GM19467 (cell line): ENCODE measurements at regions not wholly inside any gene's neighbourhood (a gene's known extent, or its start where the extent isn't known, plus 50 kb on each side); places are given as distances from the start of the nearest gene placed in this dataset.

Source experiments
- ATAC-seq: cut with Tn5 transposase; IDR thresholded peaks from one replicate; pipeline ENCODE4 v1.9.1; 2021; ENCODE audit warnings: mild to moderate bottlenecking, moderate library complexity; ENCODE audit not compliant: unreplicated experiment

DNA sequence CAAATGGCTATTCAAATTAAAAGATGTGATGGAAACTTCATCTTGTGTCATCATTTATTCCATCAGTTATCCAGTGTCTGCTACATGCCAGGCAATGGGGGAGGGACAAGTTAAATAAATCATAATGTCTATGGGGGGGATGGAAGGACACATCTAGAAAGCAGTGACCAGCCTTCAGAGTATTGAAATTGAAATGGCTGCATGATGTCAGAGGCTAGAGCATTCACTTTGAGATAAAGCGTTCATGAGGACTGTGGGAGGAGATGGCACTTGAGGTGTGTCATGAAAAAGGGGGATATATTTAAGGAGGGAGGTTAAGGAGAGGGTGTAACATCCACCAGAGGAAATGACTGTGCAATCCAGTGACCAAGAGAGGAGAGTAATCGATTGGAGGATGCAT, 50.6 kb downstream of the SLIT2 start:
- no peak for ATAC-seq

DNA sequence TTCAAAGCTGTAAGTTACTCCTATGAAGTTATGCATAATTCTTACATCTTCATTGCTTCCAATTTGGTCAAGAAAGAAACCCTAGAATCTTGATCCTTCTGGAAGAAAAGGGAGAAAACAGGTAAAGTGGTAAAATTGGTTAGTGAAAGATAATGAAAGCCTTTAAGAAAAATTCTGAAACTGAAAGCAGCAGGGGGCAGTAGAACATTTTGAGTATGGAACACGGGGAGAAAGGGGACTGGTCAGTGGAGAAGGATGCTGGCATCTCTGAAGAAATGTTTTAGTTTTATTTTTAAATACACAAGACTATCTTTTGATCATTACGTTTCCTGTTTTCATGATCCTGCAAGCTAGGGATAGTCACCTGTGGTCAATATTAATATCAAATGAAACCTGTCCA, 54.3 kb downstream of the SLIT2 start:
- ATAC-seq, result no peak

DNA sequence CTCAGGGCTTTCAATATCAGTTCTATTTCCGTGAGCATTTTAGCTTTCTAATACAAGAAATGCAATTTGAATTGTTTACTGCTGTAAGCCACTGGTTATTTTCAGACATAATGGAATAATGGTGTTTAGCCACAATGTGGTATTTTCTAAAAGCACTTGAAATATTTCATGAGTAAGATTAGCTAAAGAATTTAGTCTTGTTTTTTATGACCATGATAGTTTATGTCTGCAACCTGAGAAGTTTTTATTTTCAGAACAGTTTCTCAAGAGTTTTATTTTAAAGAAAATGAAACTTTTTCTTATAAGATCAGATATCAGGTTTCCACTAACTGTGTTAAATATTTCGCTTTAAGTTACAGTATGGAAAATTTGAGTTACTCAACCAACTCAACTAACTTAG, 60.2 kb downstream of the SLIT2 start:
- ATAC-seq, result no peak

DNA sequence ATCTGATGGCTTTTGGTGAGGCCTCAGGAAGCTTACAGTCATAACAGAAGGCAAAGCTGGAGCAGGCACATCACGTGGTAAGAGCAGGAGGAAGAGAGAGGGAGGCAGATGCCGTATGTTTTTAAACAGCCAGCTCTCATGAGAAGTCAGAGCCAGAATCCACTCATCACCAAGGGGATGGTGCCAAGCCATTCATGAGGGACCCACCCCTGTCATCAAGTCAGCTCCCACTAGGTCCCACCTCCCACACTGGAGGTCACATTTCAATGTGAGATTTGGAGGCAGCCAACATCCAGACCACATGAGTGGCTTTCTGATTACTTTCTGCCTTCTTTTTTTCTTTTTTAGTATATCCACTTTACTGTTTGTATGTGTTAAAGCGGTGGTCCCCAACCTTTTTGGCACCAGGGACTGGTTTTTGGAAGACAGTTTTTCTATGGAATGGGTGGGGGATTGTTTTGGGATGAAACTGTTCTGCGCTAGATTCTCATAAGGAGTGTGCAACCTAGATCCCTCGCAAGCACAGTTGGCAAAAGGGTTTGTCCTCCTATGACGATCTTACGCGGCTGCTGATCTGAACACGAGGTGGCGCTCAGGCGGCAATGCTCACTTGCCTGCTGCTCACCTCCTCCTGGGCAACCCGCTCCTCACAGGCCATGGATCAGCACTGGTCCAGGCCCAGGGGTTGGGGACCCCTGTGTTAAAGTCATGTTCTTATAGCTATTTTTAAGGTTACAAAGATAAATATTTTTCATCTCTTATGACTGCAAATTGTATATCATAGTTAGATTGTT, 61.7 kb downstream of the SLIT2 start:
- no peak for ATAC-seq

DNA sequence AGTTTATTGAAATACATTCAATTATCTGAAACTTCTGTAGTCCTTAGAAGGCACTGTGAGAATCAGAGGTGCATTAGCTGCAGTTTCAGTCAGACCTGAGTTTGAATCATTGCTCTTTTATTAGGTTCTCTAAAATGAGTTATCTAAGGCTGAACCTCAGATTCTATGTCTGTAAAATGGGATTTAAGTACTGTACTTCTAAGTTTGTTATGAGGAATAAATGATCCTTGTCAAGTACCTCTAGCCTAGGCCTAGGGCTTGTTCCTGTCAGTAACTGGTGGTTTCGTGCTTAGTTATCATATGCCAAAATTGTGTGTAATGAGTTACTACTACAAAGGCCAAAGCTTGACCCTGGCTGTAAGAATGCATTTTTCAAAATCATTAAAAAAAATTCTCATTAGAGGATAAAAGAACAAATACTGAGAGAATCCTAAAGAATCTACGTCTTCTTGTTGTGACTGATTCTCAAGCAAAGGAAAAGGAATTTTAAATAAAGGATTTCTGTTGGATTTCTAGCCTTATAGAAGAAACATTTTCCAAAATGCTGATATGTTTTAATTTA, 65.8 kb downstream of the SLIT2 start:
- no peak for ATAC-seq

DNA sequence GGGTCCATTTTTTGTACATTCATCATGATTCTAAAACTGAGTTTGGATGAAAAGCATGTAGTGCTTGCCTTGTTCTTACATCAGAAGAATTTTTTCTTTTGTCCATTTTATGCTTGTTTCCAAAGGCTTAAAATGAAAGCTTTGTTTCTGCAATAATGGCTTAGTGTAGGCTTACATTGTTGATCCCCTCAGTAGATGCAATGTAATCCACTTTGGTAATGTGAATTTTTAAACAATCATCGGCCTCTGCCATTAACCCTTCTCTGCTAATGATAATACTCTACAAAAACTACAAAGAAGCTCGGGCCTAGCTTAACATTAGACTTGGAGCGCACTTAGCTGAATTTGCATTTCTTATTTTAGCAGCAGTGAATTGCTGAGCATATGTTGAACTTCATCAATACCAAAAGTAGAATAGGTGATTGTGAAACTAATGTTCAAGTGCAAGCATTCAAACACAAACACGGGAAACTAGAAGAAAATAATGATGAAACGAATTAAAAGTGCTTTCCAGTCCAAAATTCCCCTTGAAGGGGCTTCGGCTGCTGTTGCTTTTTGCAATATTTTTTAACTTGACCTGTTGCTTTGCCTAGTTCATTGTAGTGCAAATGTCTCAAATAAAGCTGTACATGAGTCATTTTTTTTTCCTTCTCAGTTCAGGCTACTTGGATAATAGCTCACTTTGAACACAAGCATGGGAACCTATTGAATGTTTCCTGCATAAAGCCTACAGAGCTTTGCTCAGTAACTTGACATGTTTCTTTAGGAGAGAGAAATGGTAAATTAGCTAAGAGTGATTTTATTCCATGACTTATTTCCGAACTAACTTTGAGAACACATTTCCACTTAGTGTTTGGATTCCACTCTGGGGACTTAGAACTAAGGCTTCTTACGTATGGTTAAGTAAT, 66.5 kb downstream of the SLIT2 start:
- ATAC-seq, result no peak

DNA sequence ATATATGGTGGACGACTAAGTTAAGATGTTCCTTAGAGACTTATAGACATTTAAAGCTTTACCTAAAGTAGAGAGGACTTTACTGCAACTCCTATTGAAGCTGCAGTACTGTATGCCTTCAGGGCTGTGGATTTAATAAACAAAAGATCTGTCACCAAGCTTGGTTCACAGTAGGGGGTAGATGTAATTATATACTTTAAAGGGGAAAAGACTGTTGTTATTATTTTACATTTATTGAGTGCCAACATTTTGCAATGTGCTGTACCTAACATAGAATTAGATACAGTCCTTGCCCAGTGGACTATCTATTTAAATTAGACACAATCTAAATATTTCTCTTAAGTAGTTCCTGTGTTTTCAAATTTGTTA, 67.2 kb downstream of the SLIT2 start:
- no peak for ATAC-seq

DNA sequence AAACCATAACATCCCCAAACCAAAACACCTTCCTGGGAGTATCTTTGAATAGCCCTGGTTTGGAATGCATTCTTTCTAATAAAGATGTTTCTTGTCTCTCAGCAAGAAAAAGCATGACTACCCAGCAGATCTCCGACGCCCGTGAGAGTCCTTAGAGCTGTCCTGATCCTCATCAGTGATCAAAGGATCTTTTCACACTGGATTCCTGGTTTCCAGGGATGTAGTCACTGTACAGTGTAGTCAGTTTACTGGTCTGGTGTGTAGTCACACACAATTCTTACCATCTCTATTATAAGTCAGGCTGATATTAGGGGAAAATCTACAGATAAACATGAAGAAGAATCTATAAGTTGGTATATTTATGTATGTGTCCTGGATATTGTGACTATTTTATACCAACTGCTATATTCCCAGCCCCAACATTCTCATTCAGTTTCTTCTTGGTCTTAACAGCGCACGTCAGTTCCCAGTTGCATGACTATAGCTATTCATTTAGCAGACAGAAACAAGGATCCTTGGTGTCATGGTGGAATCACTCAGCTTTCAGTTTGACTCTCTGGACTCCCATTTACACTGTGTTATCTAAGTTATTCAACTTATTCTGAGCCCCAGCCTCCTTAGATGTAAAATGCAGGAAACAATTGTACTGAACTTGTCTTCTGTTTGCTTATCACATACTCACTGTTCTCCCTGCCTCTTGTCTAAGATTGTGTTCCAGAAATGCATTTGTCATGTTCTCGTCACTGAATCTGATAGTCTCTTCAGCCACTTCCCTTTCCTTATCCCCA, 68.3 kb downstream of the SLIT2 start:
- ATAC-seq, result no peak

DNA sequence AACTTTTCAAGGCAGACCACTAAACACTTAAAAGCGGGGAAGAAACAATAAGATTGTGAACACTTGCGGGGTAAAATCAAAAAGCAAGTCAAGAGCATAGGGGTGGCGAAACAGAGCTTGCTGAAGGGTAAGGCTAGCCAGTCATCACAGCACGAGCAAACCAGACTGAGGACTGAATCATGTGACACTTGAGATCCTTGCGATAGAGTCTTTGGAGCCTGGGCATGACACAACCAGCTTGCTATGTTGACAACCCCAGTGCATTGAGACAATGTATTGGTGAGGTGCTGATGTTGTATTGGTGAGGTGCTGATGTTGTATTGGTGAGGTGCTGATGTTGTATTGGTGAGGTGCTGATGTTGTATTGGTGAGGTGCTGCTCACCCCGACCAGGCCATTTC, 72.3 kb downstream of the SLIT2 start:
- no peak for ATAC-seq

DNA sequence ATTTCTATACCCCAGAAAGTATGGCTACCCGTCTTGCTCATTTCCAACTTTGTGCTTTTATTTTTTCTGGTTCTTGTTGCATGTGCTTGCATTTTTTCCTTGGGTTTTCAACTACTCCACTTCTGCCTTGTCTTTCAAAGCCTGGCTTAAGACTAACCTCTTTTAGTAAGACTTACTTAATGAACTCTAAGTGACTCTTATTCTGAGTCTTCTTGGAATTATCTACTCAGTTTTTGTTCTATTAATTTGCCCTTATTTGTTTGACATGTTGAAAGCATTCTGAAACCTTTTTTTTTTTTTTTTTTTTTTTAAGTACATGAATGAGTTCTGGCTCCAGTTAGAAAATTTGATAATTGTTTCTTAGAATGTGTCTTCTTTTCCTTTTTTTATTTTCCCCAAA, 74.8 kb downstream of the SLIT2 start:
- no peak for ATAC-seq

DNA sequence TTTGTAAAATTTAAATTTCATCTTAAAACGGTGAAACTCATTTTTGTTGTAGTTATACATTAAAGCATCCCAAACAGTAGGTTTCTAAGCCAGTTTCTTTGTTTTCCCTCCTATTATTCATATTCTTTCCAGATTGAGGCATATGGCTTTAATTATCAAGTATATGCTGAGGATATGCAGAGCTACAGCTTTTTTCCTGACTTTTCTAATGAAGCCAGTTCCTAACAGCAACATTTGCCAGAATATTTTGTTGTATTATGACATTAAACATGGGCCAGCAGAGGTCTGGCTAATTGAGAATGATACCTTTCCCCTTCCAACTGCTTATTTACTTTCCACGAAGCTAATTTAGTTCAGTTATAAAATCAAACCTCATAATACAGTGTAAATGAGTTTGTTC, 75.3 kb downstream of the SLIT2 start:
- no peak for ATAC-seq

DNA sequence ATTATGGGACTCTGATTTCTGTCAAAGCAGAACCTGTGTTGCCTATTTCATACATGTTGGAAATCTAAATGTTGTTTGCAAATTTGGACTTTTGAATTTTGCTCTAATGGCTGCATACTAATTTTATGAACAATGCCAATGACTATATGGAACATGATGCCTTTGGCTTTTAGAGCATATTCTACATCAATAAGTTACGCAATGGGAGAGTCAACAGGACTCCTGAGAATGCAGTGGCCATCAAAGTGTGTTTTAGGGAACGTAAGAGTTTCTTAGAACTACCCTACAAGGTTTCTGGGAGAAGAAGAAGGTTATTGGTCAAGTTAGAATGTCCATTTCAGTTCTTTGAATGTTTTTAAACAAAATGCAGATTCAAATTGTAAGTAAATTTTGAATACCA, 76.1 kb downstream of the SLIT2 start:
- no peak for ATAC-seq

DNA sequence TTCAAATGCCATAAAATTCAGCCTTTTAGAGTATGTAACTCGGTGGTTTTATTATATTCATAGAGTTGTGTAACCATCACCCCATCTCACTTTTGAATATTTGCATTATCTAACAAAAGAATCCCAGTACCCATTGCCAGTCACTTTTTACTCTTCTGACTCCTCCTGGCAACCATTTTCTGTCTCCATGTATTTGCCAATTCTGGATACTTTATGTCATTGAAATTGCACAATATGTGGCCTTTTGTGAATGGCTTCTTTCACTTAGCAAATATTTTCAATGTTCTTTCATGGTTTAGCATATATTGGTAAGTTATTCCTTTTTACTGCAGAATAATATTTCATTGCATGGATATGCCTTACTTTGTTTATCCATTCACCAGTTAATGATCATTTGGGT, 79.9 kb downstream of the SLIT2 start:
- no peak for ATAC-seq

DNA sequence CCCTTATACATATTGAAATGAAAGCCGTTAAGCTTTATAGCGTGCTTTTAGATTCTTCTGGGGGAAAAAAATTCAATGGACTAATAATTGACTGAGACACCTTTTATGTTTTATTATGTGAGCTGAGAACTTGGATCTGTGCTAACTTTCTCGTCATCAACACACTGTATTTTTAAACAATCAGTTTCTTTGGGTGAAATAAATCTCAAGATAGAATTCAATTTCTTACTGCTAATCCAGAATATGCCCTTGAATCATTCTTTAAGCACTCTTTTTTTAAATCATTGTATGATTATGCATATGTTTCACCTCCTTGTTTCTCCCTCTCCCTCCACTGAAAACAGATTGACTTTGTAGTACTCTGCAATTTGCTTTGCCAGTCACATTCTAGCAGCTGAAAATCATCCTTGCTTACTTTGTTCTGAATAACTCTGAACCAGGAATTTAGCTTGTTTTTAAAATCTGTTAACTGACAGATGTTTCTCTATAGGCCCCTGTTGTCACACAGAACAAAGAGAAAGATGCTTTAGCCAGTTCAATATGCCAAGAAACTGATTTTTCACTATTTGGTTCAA, 81.5 kb downstream of the SLIT2 start:
- no peak for ATAC-seq

DNA sequence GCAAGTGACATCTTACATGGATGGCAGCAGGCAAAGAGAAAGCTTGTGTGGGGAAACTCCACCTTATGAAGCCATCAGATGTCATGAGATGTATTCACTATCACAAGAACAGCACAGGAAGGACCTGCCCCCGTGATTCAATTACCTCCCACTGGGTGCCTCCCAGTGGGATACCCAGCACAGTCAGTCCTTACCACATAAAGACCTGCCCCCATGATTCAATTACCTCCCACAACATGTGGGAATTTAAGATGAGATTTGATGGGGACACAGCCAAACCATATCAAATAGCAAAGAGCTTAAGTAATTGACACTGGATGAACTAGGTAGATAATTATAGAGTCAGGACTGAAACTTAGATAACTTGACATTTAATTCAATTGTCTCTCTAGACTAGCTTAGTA, 85.6 kb downstream of the SLIT2 start:
- ATAC-seq, result no peak

DNA sequence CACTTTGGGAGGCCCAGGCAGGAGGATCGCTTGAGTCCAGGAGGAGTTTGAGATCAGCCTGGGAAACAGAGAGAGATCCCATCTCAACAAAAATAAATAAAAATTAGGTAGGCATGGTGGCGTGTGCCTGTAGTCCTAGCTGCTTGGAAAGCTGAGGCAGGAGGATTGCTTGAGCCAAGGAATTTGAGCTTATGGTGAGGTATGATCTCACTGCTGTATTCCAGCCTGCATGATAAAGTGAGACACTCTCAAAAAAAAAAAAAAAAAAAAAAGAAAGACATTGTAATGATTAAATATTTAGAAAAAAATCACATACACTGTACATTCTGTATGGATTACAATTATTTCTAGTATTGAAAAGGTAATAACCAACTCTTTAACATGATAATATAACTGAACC, 87.1 kb downstream of the SLIT2 start:
- ATAC-seq, result no peak

DNA sequence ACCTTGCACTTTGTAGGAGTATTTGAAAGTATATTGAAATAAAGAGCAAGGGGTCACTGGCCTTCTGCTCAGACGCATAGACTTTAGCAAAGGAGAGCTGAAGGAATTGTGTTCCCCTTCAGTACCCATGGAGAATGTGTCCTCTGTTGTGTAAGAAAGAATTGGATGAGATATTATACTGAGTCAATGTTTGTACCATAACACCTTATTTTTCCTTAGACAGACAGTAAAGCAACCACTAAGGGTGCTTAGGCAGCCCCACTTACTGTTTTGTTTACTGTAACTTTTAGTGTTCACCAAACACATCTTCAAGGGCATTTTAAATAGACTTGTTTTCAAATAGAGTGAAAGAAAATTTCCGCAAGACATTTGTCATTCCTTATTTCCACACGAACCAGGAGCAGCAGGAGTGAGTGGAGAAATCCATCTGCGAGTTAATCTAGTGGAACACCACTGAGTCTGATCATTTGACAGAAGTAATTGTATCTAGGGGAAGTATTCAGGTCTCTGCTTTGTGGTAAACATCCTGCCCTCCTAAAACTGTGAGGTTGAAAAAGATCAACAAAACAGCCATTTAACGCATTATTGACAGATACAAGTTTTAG, 89.5 kb downstream of the SLIT2 start:
- no peak for ATAC-seq

DNA sequence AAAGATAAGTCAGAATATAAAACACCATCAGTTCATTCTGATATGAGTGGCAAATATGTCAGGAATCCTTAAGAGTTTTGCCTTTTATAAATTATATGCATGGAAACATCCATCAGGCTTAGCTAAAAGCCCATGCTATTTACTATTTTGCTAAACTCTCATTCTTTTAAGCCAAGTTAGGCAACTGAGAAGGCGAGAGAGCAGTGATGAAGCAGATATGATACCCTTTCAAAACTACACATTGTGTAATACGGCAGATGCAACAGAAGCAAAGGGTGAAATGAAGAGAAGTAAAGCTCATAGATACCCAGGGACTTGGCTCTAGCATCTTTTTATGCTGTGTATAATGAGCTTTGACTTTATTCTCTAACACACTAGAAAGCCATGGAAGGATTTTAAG, 95.8 kb downstream of the SLIT2 start:
- ATAC-seq, result no peak

DNA sequence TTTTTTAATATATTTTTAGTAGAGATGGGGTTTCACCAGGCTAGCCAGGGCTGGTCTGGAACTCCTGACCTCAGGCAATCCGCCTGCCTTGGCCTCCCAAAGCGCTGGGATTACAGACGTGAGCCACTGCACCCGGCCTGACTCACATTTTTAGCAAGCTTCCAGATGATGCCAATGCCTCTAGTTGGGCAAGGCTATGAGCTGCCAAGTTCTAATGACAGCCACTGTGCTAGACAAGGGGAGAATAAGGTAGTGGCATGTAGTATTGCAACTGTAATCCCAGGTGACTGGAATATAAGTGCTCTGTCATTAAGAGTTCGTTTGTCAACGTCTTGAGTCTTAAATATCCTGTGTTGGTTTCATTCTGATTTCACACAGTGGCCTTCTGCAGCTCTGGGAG, 96.7 kb downstream of the SLIT2 start:
- ATAC-seq, result no peak

DNA sequence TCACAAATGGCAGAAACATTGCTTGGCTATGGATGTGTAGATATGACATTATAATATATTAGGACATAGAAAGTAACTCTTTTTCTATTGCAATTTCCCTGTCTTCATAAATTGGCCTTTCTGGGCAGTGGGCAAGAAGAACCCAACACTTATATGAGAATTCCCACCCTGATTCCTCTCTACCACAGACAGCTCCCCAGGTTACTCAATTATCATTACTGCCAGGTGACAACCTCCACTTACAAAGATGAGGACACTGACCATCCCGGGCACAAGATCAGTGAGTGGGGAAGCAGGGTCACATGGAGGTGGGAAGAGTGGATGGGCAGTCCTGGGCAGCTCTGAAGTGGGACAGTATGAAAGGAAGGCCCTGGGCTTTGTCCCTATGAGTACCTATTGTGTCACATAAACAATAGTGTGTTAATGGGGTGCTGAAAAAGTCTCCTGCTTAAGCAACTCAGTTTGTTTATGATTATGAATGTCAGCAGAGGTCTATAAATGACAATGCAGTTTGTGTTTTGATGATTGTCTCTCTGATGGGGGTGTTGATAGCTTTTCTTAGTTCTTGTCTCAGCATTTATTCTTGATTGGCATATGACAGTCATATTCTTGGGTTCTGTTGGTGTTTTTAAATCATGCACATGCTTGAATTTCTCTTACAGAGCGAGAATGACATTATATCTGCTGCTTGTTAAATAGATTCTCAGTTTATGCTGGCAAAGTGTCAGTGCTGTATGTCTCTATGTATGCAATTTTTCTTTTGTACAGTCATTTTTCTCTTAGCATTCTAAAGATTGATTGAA, 99.9 kb downstream of the SLIT2 start:
- no peak for ATAC-seq
